ENCODE measurements at regions not wholly inside any gene's neighbourhood (a gene's known extent, or its start where the extent isn't known, plus 50 kb on each side); places are given as distances from the start of the nearest gene placed in this dataset.

- no peak for DNase-seq
- no peaks in the 10 kb centered on the region for H3K36me3 ChIP-seq (ENCODE audit: control insufficient read depth in 2 of 2, extremely low read depth in 1 of 2, insufficient read depth in 1 of 2, low read length in 1 of 2)
- 100% methylated on average over 2 of the region's 5 CpGs for WGBS (ENCODE audit: insufficient coverage)
- ChIA-PET POLR2A (no interaction called here), CTCF (no interaction called here)
- Mint-ChIP-seq H3K4me3 (no peak overlapping the region), H3K27me3 (peaks cover 0 to 10% of the 10 kb centered on the region in 2 donors), H3K36me3 (no peaks in the 10 kb centered on the region), H3K9me3 (peaks cover 0 to 10% (median 4%) of the 10 kb centered on the region in 3 donors), H3K4me1 (no peaks in the 10 kb centered on the region), H3K27ac (no peak overlapping the region)
- no peak overlapping the region for H3K4me3 ChIP-seq (ENCODE audit: control insufficient read depth in 1 of 2, extremely low read depth in 1 of 2, low read length in 1 of 2)
- no peak overlapping the region for H3K27ac ChIP-seq (ENCODE audit: low read length)
- H3K27me3 ChIP-seq (replicated peaks in 1 of 2; ENCODE audit: control insufficient read depth in 2 of 2, extremely low read depth in 1 of 2, insufficient read depth in 2 of 2, low read length in 1 of 2), result no peaks in the 10 kb centered on the region
- H3K4me1 ChIP-seq (ENCODE audit: control insufficient read depth in 1 of 2, extremely low read depth in 1 of 2, insufficient read depth in 2 of 2, low read length in 2 of 2), result no peaks in the 10 kb centered on the region
- no peaks in the 10 kb centered on the region for H3K9me3 ChIP-seq
- ATAC-seq (replicated peaks in 1 of 4), result no peak
Observed at GRCh38 chr13:38498271-38498670, 148.6 kb downstream of the UFM1 start.

GRCh38 chr13:38514575-38514974 is 164.9 kb downstream of the UFM1 start:
- Mint-ChIP-seq H3K4me1 (no peaks in the 10 kb centered on the region), H3K36me3 (no peaks in the 10 kb centered on the region), H3K27me3 (peaks cover 0 to 4% of the 10 kb centered on the region in 2 donors), H3K4me3 (no peak overlapping the region), H3K9me3 (peaks cover 0 to 3% (median 1%) of the 10 kb centered on the region in 3 donors), H3K27ac (no peak overlapping the region)
- CTCF ChIA-PET, result no interaction called here
- DNase-seq (no peak), ATAC-seq (replicated peaks in 1 of 4) (no peak)
- POLR2A ChIA-PET, result no interaction called here
- WGBS (ENCODE audit: insufficient coverage), result no CpG with 5 or more reads among the region's 1 CpG
- H3K4me3 ChIP-seq (ENCODE audit: control insufficient read depth in 1 of 2, extremely low read depth in 1 of 2, low read length in 1 of 2), result no peak overlapping the region
- H3K36me3 ChIP-seq (ENCODE audit: control insufficient read depth in 2 of 2, extremely low read depth in 1 of 2, insufficient read depth in 1 of 2, low read length in 1 of 2), result no peaks in the 10 kb centered on the region
- no peaks in the 10 kb centered on the region for H3K9me3 ChIP-seq
- H3K27me3 ChIP-seq (replicated peaks in 1 of 2; ENCODE audit: control insufficient read depth in 2 of 2, extremely low read depth in 1 of 2, insufficient read depth in 2 of 2, low read length in 1 of 2), result peaks cover 0 to 4% of the 10 kb centered on the region in 2 experiments
- H3K4me1 ChIP-seq (ENCODE audit: control insufficient read depth in 1 of 2, extremely low read depth in 1 of 2, insufficient read depth in 2 of 2, low read length in 2 of 2), result no peaks in the 10 kb centered on the region
- H3K27ac ChIP-seq (ENCODE audit: low read length), result no peak overlapping the region

- Histone ChIP-seq H3K27me3 (replicated peaks in 1 of 2; ENCODE audit: control insufficient read depth in 2 of 2, extremely low read depth in 1 of 2, insufficient read depth in 2 of 2, low read length in 1 of 2) (peaks cover 0 to 4% of the 10 kb centered on the region in 2 experiments), H3K4me1 (ENCODE audit: control insufficient read depth in 1 of 2, extremely low read depth in 1 of 2, insufficient read depth in 2 of 2, low read length in 2 of 2) (no peaks in the 10 kb centered on the region), H3K9me3 (no peaks in the 10 kb centered on the region), H3K36me3 (ENCODE audit: control insufficient read depth in 2 of 2, extremely low read depth in 1 of 2, insufficient read depth in 1 of 2, low read length in 1 of 2) (no peaks in the 10 kb centered on the region), H3K27ac (ENCODE audit: low read length) (no peak overlapping the region), H3K4me3 (ENCODE audit: control insufficient read depth in 1 of 2, extremely low read depth in 1 of 2, low read length in 1 of 2) (no peak overlapping the region)
- Mint-ChIP-seq H3K27me3 (peaks cover 0 to 4% of the 10 kb centered on the region in 2 donors), H3K4me3 (no peak overlapping the region), H3K4me1 (no peaks in the 10 kb centered on the region), H3K36me3 (no peaks in the 10 kb centered on the region), H3K9me3 (peaks cover 0 to 3% (median 2%) of the 10 kb centered on the region in 3 donors), H3K27ac (no peak overlapping the region)
- CTCF ChIA-PET, result no interaction called here
- WGBS (ENCODE audit: insufficient coverage), result 68% methylated on average over 4 of the region's 4 CpGs
- ATAC-seq (replicated peaks in 1 of 4) (no peak), DNase-seq (no peak)
- POLR2A ChIA-PET, result no interaction called here
Observed at GRCh38 chr13:38518328-38518727, 168.5 kb upstream of the FREM2 start.

GRCh38 chr13:38519229-38519911 is 167.5 kb upstream of the FREM2 start:
- Mint-ChIP-seq H3K36me3 (no peaks in the 10 kb centered on the region), H3K4me1 (no peaks in the 10 kb centered on the region), H3K27me3 (peaks cover 0 to 4% of the 10 kb centered on the region in 2 donors), H3K4me3 (no peak overlapping the region), H3K9me3 (peaks cover 0 to 3% (median 2%) of the 10 kb centered on the region in 3 donors), H3K27ac (no peak overlapping the region)
- H3K27me3 ChIP-seq (replicated peaks in 1 of 2; ENCODE audit: control insufficient read depth in 2 of 2, extremely low read depth in 1 of 2, insufficient read depth in 2 of 2, low read length in 1 of 2), result peaks cover 0 to 4% of the 10 kb centered on the region in 2 experiments
- ATAC-seq (replicated peaks in 1 of 4), result no peak
- H3K4me3 ChIP-seq (ENCODE audit: control insufficient read depth in 1 of 2, extremely low read depth in 1 of 2, low read length in 1 of 2), result no peak overlapping the region
- no peaks in the 10 kb centered on the region for H3K36me3 ChIP-seq (ENCODE audit: control insufficient read depth in 2 of 2, extremely low read depth in 1 of 2, insufficient read depth in 1 of 2, low read length in 1 of 2)
- H3K27ac ChIP-seq (ENCODE audit: low read length), result no peak overlapping the region
- H3K4me1 ChIP-seq (ENCODE audit: control insufficient read depth in 1 of 2, extremely low read depth in 1 of 2, insufficient read depth in 2 of 2, low read length in 2 of 2), result no peaks in the 10 kb centered on the region
- no peaks in the 10 kb centered on the region for H3K9me3 ChIP-seq
- CTCF ChIA-PET, result no interaction called here
- no peak for DNase-seq
- 30% methylated on average over 1 of the region's 6 CpGs for WGBS (ENCODE audit: insufficient coverage)
- POLR2A ChIA-PET, result no interaction called here

- H3K4me1 ChIP-seq (ENCODE audit: control insufficient read depth in 1 of 2, extremely low read depth in 1 of 2, insufficient read depth in 2 of 2, low read length in 2 of 2), result no peaks in the 10 kb centered on the region
- no peak for ATAC-seq (replicated peaks in 1 of 4)
- Mint-ChIP-seq H3K36me3 (no peaks in the 10 kb centered on the region), H3K4me1 (no peaks in the 10 kb centered on the region), H3K27me3 (peaks cover 0 to 4% of the 10 kb centered on the region in 2 donors), H3K4me3 (no peak overlapping the region), H3K27ac (no peak overlapping the region), H3K9me3 (peaks cover 0 to 3% (median 2%) of the 10 kb centered on the region in 3 donors)
- H3K36me3 ChIP-seq (ENCODE audit: control insufficient read depth in 2 of 2, extremely low read depth in 1 of 2, insufficient read depth in 1 of 2, low read length in 1 of 2), result no peaks in the 10 kb centered on the region
- H3K9me3 ChIP-seq, result no peaks in the 10 kb centered on the region
- WGBS (ENCODE audit: insufficient coverage), result 73% methylated on average over 5 of the region's 5 CpGs
- CTCF ChIA-PET, result interaction anchor here in 1 of 2 donors (0.6 kb wide), 1 partner anchor 48 kb away, joined by 10 read pairs; no protein-coding TSS in a partner anchor
- H3K27ac ChIP-seq (ENCODE audit: low read length), result no peak overlapping the region
- POLR2A ChIA-PET, result no interaction called here
- DNase-seq, result no peak
- H3K27me3 ChIP-seq (replicated peaks in 1 of 2; ENCODE audit: control insufficient read depth in 2 of 2, extremely low read depth in 1 of 2, insufficient read depth in 2 of 2, low read length in 1 of 2), result peaks cover 0 to 4% of the 10 kb centered on the region in 2 experiments
- H3K4me3 ChIP-seq (ENCODE audit: control insufficient read depth in 1 of 2, extremely low read depth in 1 of 2, low read length in 1 of 2), result no peak overlapping the region
Observed at GRCh38 chr13:38520041-38520440, 166.8 kb upstream of the FREM2 start.

- Mint-ChIP-seq H3K9me3 (no peaks in the 10 kb centered on the region), H3K27ac (no peak overlapping the region), H3K4me1 (no peaks in the 10 kb centered on the region), H3K27me3 (no peaks in the 10 kb centered on the region), H3K4me3 (no peak overlapping the region), H3K36me3 (no peaks in the 10 kb centered on the region)
- Histone ChIP-seq H3K4me3 (ENCODE audit: control insufficient read depth in 1 of 2, extremely low read depth in 1 of 2, low read length in 1 of 2) (no peak overlapping the region), H3K36me3 (ENCODE audit: control insufficient read depth in 2 of 2, extremely low read depth in 1 of 2, insufficient read depth in 1 of 2, low read length in 1 of 2) (no peaks in the 10 kb centered on the region), H3K27me3 (replicated peaks in 1 of 2; ENCODE audit: control insufficient read depth in 2 of 2, extremely low read depth in 1 of 2, insufficient read depth in 2 of 2, low read length in 1 of 2) (no peaks in the 10 kb centered on the region), H3K27ac (ENCODE audit: low read length) (no peak overlapping the region), H3K4me1 (ENCODE audit: control insufficient read depth in 1 of 2, extremely low read depth in 1 of 2, insufficient read depth in 2 of 2, low read length in 2 of 2) (no peaks in the 10 kb centered on the region), H3K9me3 (no peaks in the 10 kb centered on the region)
- no peak for DNase-seq
- POLR2A ChIA-PET, result no interaction called here
- CTCF ChIA-PET, result no interaction called here
- whole genome bisulfite sequencing (ENCODE audit: insufficient coverage), result 100% methylated on average over 1 of the region's 5 CpGs
- ATAC-seq (replicated peaks in 1 of 4), result no peak
Observed at GRCh38 chr13:38527140-38527539, 159.7 kb upstream of the FREM2 start.

GRCh38 chr13:38528986-38529385 is 157.9 kb upstream of the FREM2 start:
- no peaks in the 10 kb centered on the region for H3K27me3 ChIP-seq (replicated peaks in 1 of 2; ENCODE audit: control insufficient read depth in 2 of 2, extremely low read depth in 1 of 2, insufficient read depth in 2 of 2, low read length in 1 of 2)
- no peaks in the 10 kb centered on the region for H3K9me3 Mint-ChIP-seq
- ChIA-PET POLR2A (no interaction called here), CTCF (no interaction called here)
- no peak for ATAC-seq (replicated peaks in 1 of 4)
- H3K4me1 ChIP-seq (ENCODE audit: control insufficient read depth in 1 of 2, extremely low read depth in 1 of 2, insufficient read depth in 2 of 2, low read length in 2 of 2), result no peaks in the 10 kb centered on the region
- no peak overlapping the region for H3K4me3 Mint-ChIP-seq
- 29% methylated on average over 1 of the region's 2 CpGs for WGBS (ENCODE audit: insufficient coverage)
- no peak for DNase-seq
- no peaks in the 10 kb centered on the region for H3K36me3 ChIP-seq (ENCODE audit: control insufficient read depth in 2 of 2, extremely low read depth in 1 of 2, insufficient read depth in 1 of 2, low read length in 1 of 2)
- H3K27ac Mint-ChIP-seq, result no peak overlapping the region
- no peaks in the 10 kb centered on the region for H3K4me1 Mint-ChIP-seq
- H3K4me3 ChIP-seq (ENCODE audit: control insufficient read depth in 1 of 2, extremely low read depth in 1 of 2, low read length in 1 of 2), result no peak overlapping the region
- no peaks in the 10 kb centered on the region for H3K36me3 Mint-ChIP-seq
- H3K27me3 Mint-ChIP-seq, result no peaks in the 10 kb centered on the region
- no peaks in the 10 kb centered on the region for H3K9me3 ChIP-seq
- no peak overlapping the region for H3K27ac ChIP-seq (ENCODE audit: low read length)
